ENCODE measurements at regions not wholly inside any gene's neighbourhood (a gene's known extent, or its start where the extent isn't known, plus 50 kb on each side); places are given as distances from the start of the nearest gene placed in this dataset.
"Not testable (repeated sequence)": the region's sequence is repeated elsewhere in the genome, so short reads cannot be mapped to it uniquely, and the experiment has no call there.

DNA sequence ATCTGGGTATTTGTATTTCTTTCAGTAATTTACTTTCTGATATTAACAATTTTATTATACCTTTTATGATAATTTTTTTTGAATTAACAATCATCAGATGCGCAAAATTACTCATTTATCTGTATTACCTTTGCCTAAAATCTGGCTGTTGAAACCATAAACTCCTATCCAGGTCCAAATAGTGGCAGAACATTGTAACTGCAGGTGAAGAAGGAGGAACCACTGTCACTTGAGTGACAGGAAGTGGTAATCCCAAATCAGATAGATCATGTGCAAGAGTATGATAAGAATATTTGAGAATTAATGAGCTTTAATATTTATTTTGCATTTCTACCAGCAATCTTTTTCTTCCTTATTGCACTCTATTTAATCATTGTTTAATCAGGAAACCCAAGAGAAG lies 139.3 kb upstream of the TLE4 start:
- no peak overlapping the region for H3K27ac ChIP-seq
- no peaks in the 10 kb centered on the region for H3K36me3 ChIP-seq
- DNase-seq, result no peak
- ATAC-seq, result no peak
- H3K4me3 ChIP-seq, result no peak overlapping the region
- no peak for TF ChIP-seq POLR2A (IDR thresholded peaks at IDR 0.05)
- TF ChIP-seq, protein P1, sequence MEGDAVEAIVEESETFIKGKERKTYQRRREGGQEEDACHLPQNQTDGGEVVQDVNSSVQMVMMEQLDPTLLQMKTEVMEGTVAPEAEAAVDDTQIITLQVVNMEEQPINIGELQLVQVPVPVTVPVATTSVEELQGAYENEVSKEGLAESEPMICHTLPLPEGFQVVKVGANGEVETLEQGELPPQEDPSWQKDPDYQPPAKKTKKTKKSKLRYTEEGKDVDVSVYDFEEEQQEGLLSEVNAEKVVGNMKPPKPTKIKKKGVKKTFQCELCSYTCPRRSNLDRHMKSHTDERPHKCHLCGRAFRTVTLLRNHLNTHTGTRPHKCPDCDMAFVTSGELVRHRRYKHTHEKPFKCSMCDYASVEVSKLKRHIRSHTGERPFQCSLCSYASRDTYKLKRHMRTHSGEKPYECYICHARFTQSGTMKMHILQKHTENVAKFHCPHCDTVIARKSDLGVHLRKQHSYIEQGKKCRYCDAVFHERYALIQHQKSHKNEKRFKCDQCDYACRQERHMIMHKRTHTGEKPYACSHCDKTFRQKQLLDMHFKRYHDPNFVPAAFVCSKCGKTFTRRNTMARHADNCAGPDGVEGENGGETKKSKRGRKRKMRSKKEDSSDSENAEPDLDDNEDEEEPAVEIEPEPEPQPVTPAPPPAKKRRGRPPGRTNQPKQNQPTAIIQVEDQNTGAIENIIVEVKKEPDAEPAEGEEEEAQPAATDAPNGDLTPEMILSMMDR (IDR thresholded peaks at IDR 0.05 in 4 of 5, conservative IDR thresholded peaks at IDR 0.05 in 1 of 5), result no peak
- no peaks in the 10 kb centered on the region for H3K4me1 ChIP-seq
- in situ Hi-C loops (cut with MboI; ENCODE audit: low sequenced_read_pairs in 4 of 4), result loop anchor here in 1 of 4 donors (25.0 kb wide), 1 partner anchor 105 kb away; no protein-coding TSS in a partner anchor
- H3K9me3 ChIP-seq, result no peaks in the 10 kb centered on the region
- no peaks in the 10 kb centered on the region for H3K27me3 ChIP-seq
- intact Hi-C loops (cut with DNase I; ENCODE audit: low total_unique reads), result no loop called here

- intact Hi-C loops (cut with DNase I; ENCODE audit: low total_unique reads), result no loop called here
- no peak for DNase-seq
Measured at GRCh38 chr9:79433703-79434102, 138.1 kb upstream of the TLE4 start.

GRCh38 chr9:79439221-79439620 lies 132.5 kb upstream of the TLE4 start:
- H3K9me3 ChIP-seq; H3K4me3 ChIP-seq; ATAC-seq; H3K4me1 ChIP-seq; intact Hi-C loops (cut with DNase I; ENCODE audit: low total_unique reads); DNase-seq; H3K27me3 ChIP-seq; H3K36me3 ChIP-seq; H3K27ac ChIP-seq: not testable (repeated sequence)
- in situ Hi-C loops (cut with MboI; ENCODE audit: low sequenced_read_pairs in 4 of 4), result loop anchor here in 1 of 4 donors (25.0 kb wide), 1 partner anchor 98 kb away; no protein-coding TSS in a partner anchor

More at GRCh38 chr9:79433703-79434102, 138.1 kb upstream of the TLE4 start:
- H3K27me3 ChIP-seq, result no peaks in the 10 kb centered on the region
- H3K36me3 ChIP-seq, result no peaks in the 10 kb centered on the region
- H3K9me3 ChIP-seq, result no peaks in the 10 kb centered on the region
- no peak overlapping the region for H3K4me3 ChIP-seq
- in situ Hi-C loops (cut with MboI; ENCODE audit: low sequenced_read_pairs in 4 of 4), result loop anchor here in 1 of 4 donors (25.0 kb wide), 1 partner anchor 104 kb away; no protein-coding TSS in a partner anchor
- TF ChIP-seq, protein P1 (IDR thresholded peaks at IDR 0.05 in 4 of 5, conservative IDR thresholded peaks at IDR 0.05 in 1 of 5), result no peak
- TF ChIP-seq POLR2A (IDR thresholded peaks at IDR 0.05), result no peak
- ATAC-seq, result no peak
- no peaks in the 10 kb centered on the region for H3K4me1 ChIP-seq
- no peak overlapping the region for H3K27ac ChIP-seq

DNA sequence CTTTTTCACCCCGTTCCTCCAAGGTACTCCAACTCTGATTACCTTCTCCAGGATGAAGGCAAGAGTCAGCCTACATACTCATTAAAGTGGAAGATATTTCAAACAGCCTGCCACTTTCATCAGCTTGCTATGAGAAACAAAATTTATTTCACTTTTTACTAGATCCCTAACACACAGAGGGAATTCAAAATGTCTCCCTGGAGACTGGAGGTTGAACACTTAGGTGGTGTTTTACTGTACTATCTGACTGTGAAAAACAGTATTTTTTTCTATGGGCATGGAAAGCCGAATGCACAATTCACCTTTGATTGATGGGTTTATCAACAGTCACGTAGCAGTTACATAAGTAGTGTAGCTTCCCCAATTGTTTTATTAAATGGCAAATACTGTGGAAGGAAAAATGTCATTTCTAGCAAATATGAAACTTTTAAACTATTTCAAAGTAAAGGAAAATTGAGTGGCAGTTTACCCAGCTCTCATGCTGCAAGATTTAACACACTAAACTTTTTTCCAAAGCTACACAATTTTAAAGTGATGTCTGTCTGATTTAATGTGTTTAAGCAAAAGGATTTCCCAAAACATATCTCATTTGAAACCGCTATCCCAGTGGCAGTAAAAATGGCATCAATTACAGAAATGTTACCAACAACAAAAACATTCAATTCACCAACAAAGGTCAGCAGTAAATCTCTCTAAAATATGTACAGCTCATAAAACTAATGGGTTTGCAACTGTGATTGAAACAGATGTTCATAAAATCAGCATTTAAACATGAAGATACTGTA lies 125.0 kb upstream of the TLE4 start:
- Histone ChIP-seq H3K4me3 (no peak overlapping the region), H3K9me3 (no peaks in the 10 kb centered on the region), H3K4me1 (no peaks in the 10 kb centered on the region), H3K27me3 (no peaks in the 10 kb centered on the region), H3K27ac (no peak overlapping the region), H3K36me3 (no peaks in the 10 kb centered on the region)
- TF ChIP-seq, protein P1 (IDR thresholded peaks at IDR 0.05 in 4 of 5, conservative IDR thresholded peaks at IDR 0.05 in 1 of 5), result no peak
- TF ChIP-seq POLR2A (IDR thresholded peaks at IDR 0.05), result no peak
- DNase-seq (no peak), ATAC-seq (no peak)
- intact Hi-C loops (cut with DNase I; ENCODE audit: low total_unique reads), result no loop called here
- in situ Hi-C loops (cut with MboI; ENCODE audit: low sequenced_read_pairs in 4 of 4), result loop anchor here in 1 of 4 donors (25.0 kb wide), 1 partner anchor 91 kb away; no protein-coding TSS in a partner anchor

DNA sequence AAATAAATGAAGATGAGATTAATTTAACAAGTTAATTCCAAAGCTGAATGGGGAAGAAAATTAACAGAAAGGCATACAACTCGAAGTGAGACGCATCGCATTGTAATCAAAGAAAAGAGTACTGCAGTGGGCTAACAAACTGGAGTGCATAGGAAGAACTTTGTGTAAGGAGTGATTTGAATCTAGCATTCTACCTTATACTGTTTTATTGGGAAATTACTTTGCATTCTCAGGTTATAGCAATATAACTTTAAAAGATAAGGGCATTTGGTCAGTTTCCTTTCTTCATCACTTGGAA lies 124.5 kb upstream of the TLE4 start:
- in situ Hi-C loops (cut with MboI; ENCODE audit: low sequenced_read_pairs in 4 of 4) (loop anchor here in 1 of 4 donors (25.0 kb wide), 1 partner anchor 90 kb away; no protein-coding TSS in a partner anchor), intact Hi-C loops (cut with DNase I; ENCODE audit: low total_unique reads) (no loop called here)
- DNase-seq, result no peak
- no peaks in the 10 kb centered on the region for H3K9me3 ChIP-seq
- no peak for TF ChIP-seq POLR2A (IDR thresholded peaks at IDR 0.05)
- TF ChIP-seq, protein P1 (IDR thresholded peaks at IDR 0.05 in 4 of 5, conservative IDR thresholded peaks at IDR 0.05 in 1 of 5), result no peak
- H3K36me3 ChIP-seq, result no peaks in the 10 kb centered on the region
- H3K4me1 ChIP-seq, result no peaks in the 10 kb centered on the region
- no peak for ATAC-seq
- H3K27me3 ChIP-seq, result no peaks in the 10 kb centered on the region
- H3K4me3 ChIP-seq, result no peak overlapping the region
- no peak overlapping the region for H3K27ac ChIP-seq

Data from gastrocnemius medialis (tissue), 4 donors.